ENCODE measurements at regions not wholly inside any gene's neighbourhood (a gene's known extent, or its start where the extent isn't known, plus 50 kb on each side); places are given as distances from the start of the nearest gene placed in this dataset.

DNA sequence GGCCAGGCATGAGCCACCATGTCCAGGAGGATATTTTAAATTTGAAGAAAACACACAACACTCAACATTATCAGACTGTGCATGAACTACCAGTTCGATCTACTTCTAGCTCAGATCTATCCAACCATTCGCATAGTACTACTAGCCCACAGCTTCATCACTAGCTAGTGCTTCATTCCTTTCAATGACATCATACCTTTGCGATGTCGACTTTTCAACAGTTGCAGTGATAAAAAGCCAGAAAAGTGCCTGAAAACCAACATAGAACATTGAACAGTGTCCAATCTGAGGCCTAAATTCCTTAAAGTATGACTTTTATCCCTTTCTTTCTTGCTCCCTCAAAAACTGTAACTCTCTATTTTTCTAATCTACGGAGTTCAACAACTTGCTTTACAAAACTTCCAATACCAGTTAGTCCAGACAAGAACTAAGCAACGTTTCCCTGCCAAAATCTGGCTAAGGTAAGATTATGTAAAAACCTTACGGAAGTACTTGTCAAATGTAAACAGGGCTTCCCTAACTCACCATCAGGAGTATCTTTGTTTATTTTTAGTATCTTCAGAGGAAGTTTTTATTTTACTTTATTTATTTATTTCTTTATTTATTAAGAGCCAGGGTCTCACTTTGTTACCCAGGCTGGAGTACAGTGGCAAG is 434.0 kb upstream of the JARID2 start:
- no peak for ATAC-seq (replicated peaks in 1 of 2)
- Mint-ChIP-seq H3K4me3 (no peak overlapping the region), H3K9me3 (peaks cover 7 to 8% of the 10 kb centered on the region in 2 donors), H3K36me3 (ENCODE audit: insufficient read depth in 2 of 2) (peaks cover 9 to 10% of the 10 kb centered on the region in 2 donors), H3K4me1 (ENCODE audit: low read depth) (no peaks in the 10 kb centered on the region), H3K27me3 (ENCODE audit: low read depth) (no peaks in the 10 kb centered on the region), H3K27ac (no peak overlapping the region)
- no peak for DNase-seq

DNA sequence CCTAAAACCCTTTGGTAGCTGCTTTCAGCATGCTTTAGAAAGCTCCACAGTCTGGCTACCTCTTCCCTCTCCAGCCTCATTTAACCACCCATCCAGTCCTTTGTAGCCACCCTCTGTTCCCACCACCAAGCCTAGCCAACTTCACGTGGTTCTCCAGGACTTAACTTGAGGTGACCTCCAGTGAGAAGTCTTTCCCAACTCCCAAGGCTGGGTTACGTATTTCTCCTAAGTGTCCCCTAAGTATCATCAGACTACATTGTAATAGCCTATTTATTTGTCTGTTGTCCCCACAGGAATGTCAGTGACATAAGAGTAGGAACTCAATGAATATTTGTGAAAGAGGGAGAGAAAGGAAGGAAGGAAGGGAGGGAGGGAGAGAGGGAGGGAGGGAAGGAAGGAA is 431.9 kb upstream of the JARID2 start:
- Mint-ChIP-seq H3K27me3 (ENCODE audit: low read depth) (no peaks in the 10 kb centered on the region), H3K36me3 (ENCODE audit: insufficient read depth in 2 of 2) (peaks cover 0 to under 1% of the 10 kb centered on the region in 2 donors), H3K27ac (no peak overlapping the region), H3K4me1 (ENCODE audit: low read depth) (peaks cover 5% of the 10 kb centered on the region), H3K4me3 (no peak overlapping the region), H3K9me3 (peaks cover 0 to under 1% of the 10 kb centered on the region in 2 donors)
- ATAC-seq (replicated peaks in 1 of 2) (no peak), DNase-seq (no peak)

DNA sequence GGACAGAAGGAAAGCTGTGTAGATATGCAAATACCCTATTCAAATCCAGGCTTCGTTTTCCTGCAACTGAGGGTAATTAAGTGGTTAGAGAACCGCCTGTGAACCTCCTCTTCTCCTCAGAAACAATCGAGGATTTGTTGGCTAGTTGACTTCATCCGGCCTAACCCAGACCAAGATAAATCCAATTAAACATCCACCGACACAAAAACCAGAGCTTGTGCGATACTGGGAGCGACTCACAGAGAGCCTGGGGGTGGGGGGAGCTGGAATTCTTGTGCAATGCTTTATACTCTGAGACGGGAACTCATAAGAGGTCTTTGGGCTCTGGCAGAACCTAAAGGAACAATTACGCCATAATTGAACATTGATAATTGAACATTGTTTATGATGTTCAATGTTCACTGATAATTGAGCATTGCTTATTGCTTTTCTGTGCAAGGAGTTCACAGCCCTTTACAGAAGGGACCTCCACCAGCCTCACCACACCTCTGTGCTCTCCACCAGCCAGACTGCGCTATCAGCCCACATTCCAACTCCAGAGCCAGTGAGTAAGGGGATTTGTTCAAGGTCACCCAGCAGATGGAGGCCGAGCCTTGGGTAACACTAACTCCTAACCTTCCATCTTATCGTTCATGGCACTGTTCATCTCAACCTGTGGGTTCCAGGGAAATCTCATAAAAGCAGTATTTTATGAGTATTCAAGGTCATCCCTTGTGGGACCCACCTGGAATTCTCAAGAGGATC is 429.6 kb upstream of the JARID2 start:
- no peak for DNase-seq
- H3K27ac Mint-ChIP-seq, result no peak overlapping the region

DNA sequence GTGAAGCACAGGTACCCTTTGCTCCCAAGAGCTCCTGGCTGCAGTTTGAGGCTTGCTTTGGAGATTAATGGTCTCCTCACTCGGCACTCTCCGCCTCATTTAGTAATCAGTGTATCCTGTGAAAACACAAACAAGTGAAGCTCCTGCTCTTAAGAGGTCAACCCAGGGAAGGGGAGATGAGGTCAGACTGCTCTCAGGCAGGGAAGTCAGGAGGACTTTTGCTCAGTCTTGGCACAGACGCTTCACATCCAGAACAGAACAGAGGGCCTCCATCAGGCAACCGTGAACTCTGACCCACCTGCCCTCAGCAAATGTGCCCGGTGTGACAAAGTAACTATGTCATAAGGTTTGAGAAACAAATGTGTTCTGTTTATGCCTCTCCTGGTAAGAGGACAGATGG is 428.8 kb upstream of the JARID2 start:
- ATAC-seq (replicated peaks in 1 of 2) (no peak), DNase-seq (no peak)
- H3K27ac Mint-ChIP-seq, result no peak overlapping the region
- H3K4me1 Mint-ChIP-seq (ENCODE audit: low read depth), result peaks cover 33% of the 10 kb centered on the region
- peaks cover 6 to 10% of the 10 kb centered on the region in 2 donors for H3K36me3 Mint-ChIP-seq (ENCODE audit: insufficient read depth in 2 of 2)
- H3K9me3 Mint-ChIP-seq, result peaks cover 2 to 9% of the 10 kb centered on the region in 2 donors
- H3K27me3 Mint-ChIP-seq (ENCODE audit: low read depth), result no peaks in the 10 kb centered on the region
- H3K4me3 Mint-ChIP-seq, result no peak overlapping the region

More for the DNA sequence above, 429.6 kb upstream of the JARID2 start:
- Mint-ChIP-seq H3K36me3 (ENCODE audit: insufficient read depth in 2 of 2) (peaks cover 4 to 7% of the 10 kb centered on the region in 2 donors), H3K4me3 (no peak overlapping the region), H3K4me1 (ENCODE audit: low read depth) (peaks cover 25% of the 10 kb centered on the region), H3K9me3 (peaks cover 2 to 9% of the 10 kb centered on the region in 2 donors), H3K27me3 (ENCODE audit: low read depth) (no peaks in the 10 kb centered on the region)
- ATAC-seq (replicated peaks in 1 of 2), result no peak

DNA sequence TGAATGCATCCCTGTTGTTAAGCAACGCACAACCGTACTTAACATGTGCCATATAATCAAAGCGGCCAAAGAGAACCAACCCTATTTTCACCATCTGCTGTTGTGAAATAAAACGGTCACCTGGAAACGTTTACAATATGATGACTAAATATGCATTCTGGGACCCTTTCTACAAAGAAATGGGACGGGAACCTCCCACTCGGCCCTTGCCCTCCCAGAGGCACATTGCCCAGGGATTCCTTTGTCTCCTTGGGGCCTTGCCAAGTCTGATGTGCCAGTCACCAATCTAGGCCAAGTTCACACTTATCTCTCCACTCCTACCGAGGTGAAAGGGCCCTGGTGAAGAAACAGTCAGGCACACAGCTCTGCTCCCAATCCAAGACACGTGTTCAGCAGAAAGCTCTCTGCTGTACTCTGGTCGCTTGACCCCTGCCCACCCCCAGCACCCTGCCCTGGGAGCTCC is 427.4 kb upstream of the JARID2 start:
- DNase-seq, result no peak
- H3K27me3 Mint-ChIP-seq (ENCODE audit: low read depth), result no peaks in the 10 kb centered on the region

DNA sequence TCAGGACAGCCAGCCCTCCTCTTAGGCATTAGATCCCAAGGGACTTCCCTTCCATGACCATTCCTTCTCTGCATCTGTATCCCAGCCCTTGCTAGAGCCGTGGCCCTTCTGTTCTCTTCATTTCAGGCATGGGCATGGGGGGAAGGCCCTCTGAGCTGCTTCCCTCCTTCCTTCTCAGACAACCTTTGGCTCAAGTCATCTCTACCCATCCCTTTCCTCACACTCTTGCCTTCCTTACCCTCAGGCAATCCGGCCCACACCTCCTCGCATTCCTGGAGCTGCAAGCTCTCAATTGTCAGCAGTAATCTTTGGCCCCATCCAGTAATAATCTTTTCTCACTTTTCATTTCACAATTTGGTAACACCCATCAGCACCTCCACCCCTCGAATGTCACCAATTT is 426.9 kb upstream of the JARID2 start:
- H3K4me3 Mint-ChIP-seq, result no peak overlapping the region
- no peak for ATAC-seq (replicated peaks in 1 of 2)
- no peaks in the 10 kb centered on the region for H3K27me3 Mint-ChIP-seq (ENCODE audit: low read depth)
- no peak for DNase-seq
- H3K9me3 Mint-ChIP-seq, result peaks cover 2 to 9% of the 10 kb centered on the region in 2 donors
- H3K36me3 Mint-ChIP-seq (ENCODE audit: insufficient read depth in 2 of 2), result peaks cover 6 to 10% of the 10 kb centered on the region in 2 donors
- H3K4me1 Mint-ChIP-seq (ENCODE audit: low read depth), result peaks cover 40% of the 10 kb centered on the region
- no peak overlapping the region for H3K27ac Mint-ChIP-seq

More for the DNA sequence above, 427.4 kb upstream of the JARID2 start:
- peaks cover 6 to 10% of the 10 kb centered on the region in 2 donors for H3K36me3 Mint-ChIP-seq (ENCODE audit: insufficient read depth in 2 of 2)
- ATAC-seq (replicated peaks in 1 of 2), result no peak
- no peak overlapping the region for H3K4me3 Mint-ChIP-seq
- no peak overlapping the region for H3K27ac Mint-ChIP-seq
- H3K4me1 Mint-ChIP-seq (ENCODE audit: low read depth), result peaks cover 35% of the 10 kb centered on the region
- peaks cover 2 to 9% of the 10 kb centered on the region in 2 donors for H3K9me3 Mint-ChIP-seq

DNA sequence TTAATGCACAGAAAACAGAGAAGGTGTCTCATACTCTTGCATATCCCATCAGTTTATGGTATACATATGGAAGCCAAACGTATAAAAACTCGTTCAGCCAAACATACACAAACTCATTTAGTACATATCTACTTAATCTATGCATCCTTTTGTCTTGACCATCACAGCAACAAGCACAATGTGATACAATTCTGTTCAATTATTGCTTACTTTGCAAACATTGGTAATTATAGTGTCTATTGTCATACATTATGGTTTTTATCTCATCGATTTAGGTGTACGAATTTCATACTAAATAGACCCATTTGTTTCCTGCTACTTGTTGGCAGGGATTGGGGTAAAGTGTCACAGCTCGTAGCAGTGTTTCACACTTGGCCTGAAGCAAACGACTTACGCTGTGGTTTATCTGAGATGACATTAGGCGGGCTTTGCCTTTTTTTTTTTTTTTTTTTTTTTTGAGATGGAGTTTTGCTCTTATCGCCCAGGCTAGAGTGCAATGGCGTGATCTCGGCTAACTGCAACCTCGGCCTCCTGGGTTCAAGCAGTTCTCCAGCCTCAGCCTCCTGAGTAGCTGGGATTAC is 425.9 kb upstream of the JARID2 start:
- H3K4me3 Mint-ChIP-seq, result no peak overlapping the region
- DNase-seq (no peak), ATAC-seq (replicated peaks in 1 of 2) (no peak)
- no peak overlapping the region for H3K27ac Mint-ChIP-seq
- H3K27me3 Mint-ChIP-seq (ENCODE audit: low read depth), result no peaks in the 10 kb centered on the region
- peaks cover 2 to 9% of the 10 kb centered on the region in 2 donors for H3K9me3 Mint-ChIP-seq
- H3K4me1 Mint-ChIP-seq (ENCODE audit: low read depth), result peaks cover 49% of the 10 kb centered on the region
- peaks cover 6 to 10% of the 10 kb centered on the region in 2 donors for H3K36me3 Mint-ChIP-seq (ENCODE audit: insufficient read depth in 2 of 2)

DNA sequence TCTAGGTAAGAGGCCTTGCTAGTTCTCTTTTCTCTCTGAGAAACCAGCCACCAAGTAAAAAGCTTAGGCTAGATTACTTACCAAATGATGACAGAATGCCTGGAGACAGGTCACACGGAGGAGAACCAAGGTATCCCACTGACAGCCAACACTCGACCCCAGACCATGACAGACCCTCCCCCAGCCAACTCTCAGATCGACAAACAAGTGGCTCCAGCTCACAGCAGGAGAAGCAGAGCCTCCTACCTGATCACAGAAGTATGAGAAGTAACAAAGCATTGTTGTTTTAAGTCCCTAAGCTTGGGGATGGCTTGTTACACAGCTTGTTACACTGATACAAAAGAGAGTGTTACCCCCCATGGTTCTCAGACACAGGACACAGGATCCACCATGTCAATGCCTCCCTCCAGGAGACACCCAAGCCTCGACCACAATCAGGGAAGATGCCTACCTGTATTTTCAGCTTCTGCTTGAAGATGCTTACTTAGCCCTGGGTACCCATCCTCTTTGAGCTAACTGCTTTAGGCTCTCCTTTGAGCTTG is 423.8 kb upstream of the JARID2 start:
- Mint-ChIP-seq H3K4me1 (ENCODE audit: low read depth) (peaks cover 57% of the 10 kb centered on the region), H3K36me3 (ENCODE audit: insufficient read depth in 2 of 2) (peaks cover 6 to 10% of the 10 kb centered on the region in 2 donors), H3K27me3 (ENCODE audit: low read depth) (no peaks in the 10 kb centered on the region), H3K27ac (no peak overlapping the region), H3K4me3 (no peak overlapping the region), H3K9me3 (peaks cover 2 to 9% of the 10 kb centered on the region in 2 donors)
- ATAC-seq (replicated peaks in 1 of 2) (no peak), DNase-seq (no peak)

DNA sequence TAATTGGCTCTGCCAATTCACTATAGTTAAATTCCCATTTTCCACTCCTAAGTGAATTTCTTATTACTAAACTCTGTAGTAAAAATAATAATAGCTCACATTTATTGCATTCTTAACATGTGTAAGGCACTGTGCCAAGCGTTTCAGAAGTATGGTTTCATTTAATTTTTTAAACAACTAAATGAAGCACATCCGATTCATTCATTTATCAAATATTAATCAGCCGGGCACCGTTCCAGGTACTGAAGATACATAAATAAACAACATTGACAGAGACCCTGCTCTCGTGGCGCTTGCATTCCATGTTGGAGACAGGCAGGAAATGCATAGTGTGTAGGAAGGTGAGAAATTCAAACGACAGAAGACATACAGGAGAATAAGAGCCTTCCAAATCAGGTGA is 423.2 kb upstream of the JARID2 start:
- Mint-ChIP-seq H3K9me3 (peaks cover 2 to 9% of the 10 kb centered on the region in 2 donors), H3K27ac (no peak overlapping the region), H3K36me3 (ENCODE audit: insufficient read depth in 2 of 2) (peaks cover 6 to 10% of the 10 kb centered on the region in 2 donors), H3K27me3 (ENCODE audit: low read depth) (no peaks in the 10 kb centered on the region), H3K4me3 (no peak overlapping the region), H3K4me1 (ENCODE audit: low read depth) (peaks cover 60% of the 10 kb centered on the region)
- ATAC-seq (replicated peaks in 1 of 2) (no peak), DNase-seq (no peak)

DNA sequence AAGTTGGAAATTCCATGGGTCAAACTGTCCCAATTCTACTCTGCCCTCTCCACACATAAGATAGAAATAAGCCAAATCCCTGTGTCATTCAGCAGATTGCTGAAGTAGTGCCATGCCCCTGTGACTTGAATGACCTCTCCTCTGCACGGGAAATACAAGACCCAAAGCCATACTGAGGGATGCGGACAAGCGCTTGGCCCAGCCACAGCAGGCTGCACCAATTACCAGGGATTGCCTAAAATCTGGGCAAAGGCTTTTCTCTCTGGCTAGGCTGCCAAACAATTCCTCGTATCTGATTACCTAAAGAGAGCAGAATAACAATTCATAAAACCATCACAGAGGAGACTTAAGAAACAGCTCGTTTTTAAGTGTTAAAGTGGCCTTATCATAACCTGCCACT is 421.8 kb upstream of the JARID2 start:
- no peak overlapping the region for H3K27ac Mint-ChIP-seq
- H3K27me3 Mint-ChIP-seq (ENCODE audit: low read depth), result no peaks in the 10 kb centered on the region
- ATAC-seq (replicated peaks in 1 of 2) (no peak), DNase-seq (no peak)
- H3K9me3 Mint-ChIP-seq, result peaks cover 2 to 8% of the 10 kb centered on the region in 2 donors
- peaks cover 54% of the 10 kb centered on the region for H3K4me1 Mint-ChIP-seq (ENCODE audit: low read depth)
- peaks cover 6 to 10% of the 10 kb centered on the region in 2 donors for H3K36me3 Mint-ChIP-seq (ENCODE audit: insufficient read depth in 2 of 2)
- no peak overlapping the region for H3K4me3 Mint-ChIP-seq

DNA sequence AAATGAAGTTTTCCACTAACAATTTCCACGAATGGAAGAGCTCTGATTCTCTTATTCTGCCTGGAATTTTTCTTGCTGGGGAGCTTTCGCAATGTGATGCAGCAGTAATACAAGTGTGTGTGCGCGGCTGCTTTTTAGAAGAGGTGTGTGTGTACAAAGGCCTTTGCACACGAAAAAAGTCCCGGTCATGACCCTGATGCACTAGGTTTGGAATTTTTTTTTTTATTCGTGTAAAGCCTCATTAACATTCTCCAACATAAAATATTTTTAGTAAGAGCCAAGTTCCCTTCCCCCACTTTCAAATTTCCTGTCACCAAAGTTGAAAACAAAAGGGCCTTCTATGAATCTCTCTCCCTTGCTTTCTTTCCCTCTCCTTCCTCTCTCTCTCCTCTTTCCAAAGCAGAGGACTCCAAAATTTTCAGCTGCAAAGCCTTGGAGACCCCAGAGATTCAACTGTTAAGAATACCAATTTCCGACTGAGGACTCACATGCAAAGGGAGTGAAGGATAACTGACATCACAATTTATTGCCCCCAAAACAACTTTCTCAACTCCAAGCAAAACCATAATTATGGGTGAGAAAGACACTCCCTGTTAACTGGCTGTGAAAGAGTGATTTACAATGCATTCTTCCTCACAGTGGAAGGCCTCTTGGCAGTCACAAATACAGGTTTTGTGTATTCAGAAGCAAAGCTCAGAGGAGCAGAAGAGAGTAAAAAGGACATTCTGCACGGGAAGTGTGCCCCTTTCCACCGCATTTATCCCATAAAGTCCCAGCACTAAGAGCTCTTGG is 421.2 kb upstream of the JARID2 start:
- H3K9me3 Mint-ChIP-seq, result peaks cover 2 to 4% of the 10 kb centered on the region in 2 donors
- DNase-seq (no peak), ATAC-seq (replicated peaks in 1 of 2) (no peak)
- H3K27me3 Mint-ChIP-seq (ENCODE audit: low read depth), result no peaks in the 10 kb centered on the region
- no peak overlapping the region for H3K27ac Mint-ChIP-seq
- peaks cover 48% of the 10 kb centered on the region for H3K4me1 Mint-ChIP-seq (ENCODE audit: low read depth)
- peaks cover 6 to 7% of the 10 kb centered on the region in 2 donors for H3K36me3 Mint-ChIP-seq (ENCODE audit: insufficient read depth in 2 of 2)
- H3K4me3 Mint-ChIP-seq, result no peak overlapping the region

DNA sequence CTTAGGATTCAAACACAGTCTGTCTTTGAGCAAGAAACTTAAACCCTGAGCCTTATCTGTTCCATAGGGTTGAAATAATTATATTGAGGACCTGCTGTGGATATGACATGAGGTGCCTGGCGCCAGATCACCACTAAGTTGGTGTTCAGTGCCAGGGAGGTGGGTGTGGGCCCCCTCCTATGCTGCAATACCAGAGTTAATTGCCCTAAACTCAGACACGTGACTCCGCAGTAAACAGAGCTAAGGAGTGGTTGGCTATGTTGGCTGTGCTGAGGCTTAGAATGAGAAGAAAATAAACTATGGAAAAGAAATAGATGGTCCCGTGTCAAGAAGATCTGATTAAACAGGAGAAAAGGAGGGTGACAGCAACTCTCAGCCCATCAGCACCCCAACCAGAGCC is 419.4 kb upstream of the JARID2 start:
- H3K27me3 Mint-ChIP-seq (ENCODE audit: low read depth), result no peaks in the 10 kb centered on the region
- peaks cover 33% of the 10 kb centered on the region for H3K4me1 Mint-ChIP-seq (ENCODE audit: low read depth)
- H3K9me3 Mint-ChIP-seq, result peaks cover 0 to 3% of the 10 kb centered on the region in 2 donors
- no peak for ATAC-seq (replicated peaks in 1 of 2)
- H3K27ac Mint-ChIP-seq, result no peak overlapping the region
- no peak for DNase-seq
- peaks cover 3 to 4% of the 10 kb centered on the region in 2 donors for H3K36me3 Mint-ChIP-seq (ENCODE audit: insufficient read depth in 2 of 2)
- H3K4me3 Mint-ChIP-seq, result no peak overlapping the region

Data from activated T-cell treated with anti-CD3 and anti-CD28 coated beads, Interleukin-2, amount 50 U/mL, for 72 hours (primary cell).